CD4-positive, CD25-positive, alpha-beta regulatory T cell (primary cell): ENCODE measurements at regions not wholly inside any gene's neighbourhood (a gene's known extent, or its start where the extent isn't known, plus 50 kb on each side); places are given as distances from the start of the nearest gene placed in this dataset.

Experiments used
- ATAC-seq, 2 donors: fragments of 150-1000 bp; cut with Tn5 transposase; one replicate each; pipeline ENCODE4 v1.10.0; 2021; ENCODE audit warnings: low read depth in 2 of 2, moderate number of reproducible peaks in 2 of 2, moderate library complexity in 1 of 2
- DNase-seq, 3 donors: peaks; one replicate each; pipeline versions ENCODE4 v3.0.0 to v3.0.0-alpha.2; 2012 to 2022; ENCODE audit warnings: mixed read lengths in 1 of 3
- H3K27ac ChIP-seq: one replicate; pipeline ENCODE4 v1.7.0; 2013; ENCODE audit warnings: mild to moderate bottlenecking, low read length; ENCODE audit not compliant: insufficient read depth, poor library complexity, severe bottlenecking
- H3K27me3 ChIP-seq: one replicate; pipeline ENCODE4 v1.7.0; 2013; ENCODE audit warnings: low read length; ENCODE audit not compliant: control insufficient read depth, insufficient read depth
- H3K36me3 ChIP-seq: one replicate; pipeline ENCODE4 v1.7.0; 2013; ENCODE audit warnings: mild to moderate bottlenecking, low read length, moderate library complexity; ENCODE audit not compliant: control insufficient read depth, insufficient read depth
- H3K4me1 ChIP-seq: 2 replicates; pipeline ENCODE4 v1.7.0; 2013; ENCODE audit warnings: mild to moderate bottlenecking, low read length; ENCODE audit not compliant: insufficient read depth, control insufficient read depth, poor library complexity, severe bottlenecking
- H3K4me3 ChIP-seq: one replicate; pipeline ENCODE4 v1.7.0; 2013; ENCODE audit warnings: low read depth, mild to moderate bottlenecking, low read length, moderate library complexity
- H3K9me3 ChIP-seq, 2 experiments: 1 replicate in 1 of 2; 2 replicates in 1 of 2; pipeline ENCODE4 v1.7.0; 2013; ENCODE audit warnings: low read length in 2 of 2, mild to moderate bottlenecking in 1 of 2, moderate library complexity in 1 of 2; ENCODE audit not compliant: control insufficient read depth in 2 of 2
- H3K27ac Mint-ChIP-seq, 3 donors: one replicate each; pipeline ENCODE4 v1.8.0; 2020 to 2022; ENCODE audit warnings: mild to moderate bottlenecking in 3 of 3, mixed read lengths in 3 of 3, moderate library complexity in 2 of 3
- H3K27me3 Mint-ChIP-seq: one replicate; pipeline ENCODE4 v1.8.0; 2022; ENCODE audit warnings: mild to moderate bottlenecking, mixed read lengths
- H3K36me3 Mint-ChIP-seq: one replicate; pipeline ENCODE4 v1.8.0; 2020; ENCODE audit warnings: mixed read lengths
- H3K4me1 Mint-ChIP-seq, 4 donors: one replicate each; pipeline ENCODE4 v1.8.0; 2020 to 2022; ENCODE audit warnings: mixed read lengths in 4 of 4, mild to moderate bottlenecking in 1 of 4
- H3K4me3 Mint-ChIP-seq, 4 donors: one replicate each; pipeline ENCODE4 v1.8.0; 2020 to 2022; ENCODE audit warnings: mild to moderate bottlenecking in 4 of 4, mixed read lengths in 4 of 4, moderate library complexity in 3 of 4
- H3K9me3 Mint-ChIP-seq, 7 donors: one replicate each; pipeline ENCODE4 v1.8.0; 2020 to 2022; ENCODE audit warnings: mixed read lengths in 7 of 7, mild to moderate bottlenecking in 3 of 7, moderate library complexity in 2 of 7

DNA sequence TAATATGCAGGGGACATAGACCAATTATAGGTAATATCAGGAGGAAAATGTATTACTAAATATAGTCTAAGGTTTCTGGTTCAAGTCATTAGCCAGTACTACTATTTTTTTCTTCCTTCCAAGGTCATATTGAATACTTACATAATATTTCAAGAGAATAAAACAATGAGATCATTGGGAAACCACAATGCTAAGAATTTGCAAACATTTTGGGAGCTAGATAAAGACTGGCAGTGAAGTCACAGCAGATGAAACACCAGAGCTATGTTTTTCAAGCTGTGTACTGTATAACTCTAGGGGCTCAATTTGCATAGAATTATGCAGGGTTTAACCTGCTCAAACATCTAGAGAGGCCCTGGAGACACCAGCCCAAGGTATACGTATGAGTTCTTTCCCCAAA lies 80.5 kb upstream of the KCNH7 start:
- ATAC-seq = no peak

DNA sequence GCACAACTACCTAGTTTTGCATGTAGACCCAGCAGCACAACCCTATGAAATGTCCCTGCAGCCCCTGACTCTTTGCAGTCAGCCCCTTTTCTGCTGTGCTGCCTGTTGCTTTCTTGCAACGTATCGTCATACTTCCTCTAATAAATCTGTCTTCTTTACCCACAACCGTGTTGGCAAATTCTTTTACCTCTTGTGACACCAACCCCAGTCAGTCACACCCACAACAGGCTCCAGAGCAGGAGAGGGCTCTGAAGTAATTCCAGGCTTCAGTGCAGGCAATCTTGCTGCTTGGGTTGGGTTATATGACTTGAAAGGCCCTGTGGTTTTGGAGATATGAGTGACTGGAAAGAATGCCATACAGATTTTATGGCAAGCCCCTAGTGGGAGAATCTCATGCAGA lies 79.1 kb upstream of the KCNH7 start:
- Histone ChIP-seq H3K4me1 (no peaks in the 10 kb centered on the region), H3K27me3 (no peaks in the 10 kb centered on the region), H3K9me3 (no peaks in the 10 kb centered on the region), H3K4me3 (no peak overlapping the region), H3K27ac (no peak overlapping the region), H3K36me3 (no peaks in the 10 kb centered on the region)
- peaks cover 0 to 3% (median 0%) of the 10 kb centered on the region in 4 donors for H3K4me1 Mint-ChIP-seq
- H3K36me3 Mint-ChIP-seq = no peaks in the 10 kb centered on the region
- no peak overlapping the region for H3K27ac Mint-ChIP-seq
- H3K4me3 Mint-ChIP-seq = no peak overlapping the region
- no peaks in the 10 kb centered on the region for H3K27me3 Mint-ChIP-seq
- no peak for DNase-seq
- no peak for ATAC-seq
- peaks cover 1 to 13% (median 6%) of the 10 kb centered on the region in 7 donors for H3K9me3 Mint-ChIP-seq

More for the DNA sequence above, 80.5 kb upstream of the KCNH7 start:
- no peaks in the 10 kb centered on the region for H3K4me1 ChIP-seq
- H3K27me3 Mint-ChIP-seq = no peaks in the 10 kb centered on the region
- peaks cover 0 to 3% (median 0%) of the 10 kb centered on the region in 4 donors for H3K4me1 Mint-ChIP-seq
- peaks cover 0 to 11% (median 6%) of the 10 kb centered on the region in 7 donors for H3K9me3 Mint-ChIP-seq
- H3K9me3 ChIP-seq = no peaks in the 10 kb centered on the region
- no peak for DNase-seq
- H3K27ac ChIP-seq = no peak overlapping the region
- no peaks in the 10 kb centered on the region for H3K36me3 Mint-ChIP-seq
- no peaks in the 10 kb centered on the region for H3K36me3 ChIP-seq
- H3K4me3 ChIP-seq = no peak overlapping the region
- no peaks in the 10 kb centered on the region for H3K27me3 ChIP-seq
- H3K4me3 Mint-ChIP-seq = no peak overlapping the region
- H3K27ac Mint-ChIP-seq = no peak overlapping the region

DNA sequence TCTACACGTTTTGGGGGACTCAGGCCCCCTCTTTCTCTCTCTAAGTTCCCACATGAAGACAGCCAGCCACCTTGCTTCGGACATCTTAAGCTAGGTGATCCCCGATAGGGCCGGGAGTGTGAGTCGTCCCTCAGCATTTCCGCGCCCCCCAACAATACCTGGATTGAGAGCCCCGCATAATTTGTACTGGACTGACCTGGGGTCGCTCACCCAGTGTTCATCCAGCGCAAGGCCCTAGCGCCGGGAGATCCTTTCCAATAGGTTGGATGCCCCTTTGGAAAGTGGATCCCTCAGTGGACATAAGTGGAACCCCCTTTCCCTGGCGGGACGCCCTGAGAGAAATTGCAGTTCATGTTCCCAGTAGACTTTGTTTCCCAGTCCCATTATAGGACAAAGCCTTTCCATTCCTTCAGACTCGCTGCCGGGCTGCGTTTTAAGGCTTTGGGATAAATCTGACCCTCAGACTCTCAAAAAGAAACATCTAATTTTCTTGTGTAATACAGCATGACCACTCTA lies 77.8 kb upstream of the KCNH7 start:
- Histone ChIP-seq H3K27me3 (no peaks in the 10 kb centered on the region), H3K9me3 (no peaks in the 10 kb centered on the region), H3K36me3 (no peaks in the 10 kb centered on the region), H3K4me3 (no peak overlapping the region), H3K4me1 (no peaks in the 10 kb centered on the region), H3K27ac (no peak overlapping the region)
- ATAC-seq (no peak), DNase-seq (no peak)
- Mint-ChIP-seq H3K36me3 (no peaks in the 10 kb centered on the region), H3K4me3 (no peak overlapping the region), H3K4me1 (peaks cover 0 to 3% (median 0%) of the 10 kb centered on the region in 4 donors), H3K9me3 (peaks cover 1 to 13% (median 6%) of the 10 kb centered on the region in 7 donors), H3K27me3 (no peaks in the 10 kb centered on the region), H3K27ac (no peak overlapping the region)

DNA sequence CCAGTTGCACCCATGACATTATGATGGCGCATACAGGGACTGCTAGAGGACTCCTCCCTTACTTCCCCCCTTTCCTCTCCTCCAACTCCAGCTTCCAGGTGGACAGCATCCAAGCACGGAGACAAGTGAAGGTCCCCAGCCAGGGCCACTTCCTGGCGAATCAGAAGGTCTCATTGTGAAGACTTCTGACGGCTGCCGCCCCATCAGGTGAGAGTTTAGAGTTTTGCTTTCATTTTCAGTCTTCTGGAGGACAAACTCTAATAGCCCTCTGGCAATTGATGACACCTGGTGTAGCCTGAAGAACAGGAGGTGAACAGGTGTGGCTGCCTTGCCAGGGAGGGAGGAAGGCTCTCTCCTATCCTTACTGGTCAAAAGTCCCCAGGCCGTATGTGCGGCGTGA lies 77.3 kb upstream of the KCNH7 start:
- H3K27ac ChIP-seq = no peak overlapping the region
- DNase-seq = no peak
- H3K4me1 Mint-ChIP-seq = peaks cover 0 to 3% (median 0%) of the 10 kb centered on the region in 4 donors
- H3K27me3 Mint-ChIP-seq = no peaks in the 10 kb centered on the region
- ATAC-seq = no peak
- H3K36me3 ChIP-seq = no peaks in the 10 kb centered on the region
- H3K9me3 ChIP-seq = no peaks in the 10 kb centered on the region
- H3K4me3 Mint-ChIP-seq = peak overlapping the region in 1 of 4 donors; percentile 38
- no peaks in the 10 kb centered on the region for H3K4me1 ChIP-seq
- H3K9me3 Mint-ChIP-seq = peaks cover 1 to 13% (median 6%) of the 10 kb centered on the region in 7 donors
- H3K27ac Mint-ChIP-seq = no peak overlapping the region
- no peak overlapping the region for H3K4me3 ChIP-seq
- H3K27me3 ChIP-seq = no peaks in the 10 kb centered on the region
- no peaks in the 10 kb centered on the region for H3K36me3 Mint-ChIP-seq

GRCh38 chr2:162914161-162914560 lies 75.6 kb upstream of the KCNH7 start:
- peaks cover 0 to 13% (median 8%) of the 10 kb centered on the region in 7 donors for H3K9me3 Mint-ChIP-seq
- no peak overlapping the region for H3K4me3 ChIP-seq
- ATAC-seq (no peak), DNase-seq (no peak)
- H3K4me3 Mint-ChIP-seq = no peak overlapping the region
- H3K27me3 ChIP-seq = no peaks in the 10 kb centered on the region
- H3K27me3 Mint-ChIP-seq = no peaks in the 10 kb centered on the region
- H3K4me1 ChIP-seq = no peaks in the 10 kb centered on the region
- H3K27ac ChIP-seq = no peak overlapping the region
- H3K4me1 Mint-ChIP-seq = peaks cover 0 to 3% (median 0%) of the 10 kb centered on the region in 4 donors
- H3K27ac Mint-ChIP-seq = no peak overlapping the region
- no peaks in the 10 kb centered on the region for H3K9me3 ChIP-seq
- H3K36me3 ChIP-seq = no peaks in the 10 kb centered on the region
- H3K36me3 Mint-ChIP-seq = no peaks in the 10 kb centered on the region

DNA sequence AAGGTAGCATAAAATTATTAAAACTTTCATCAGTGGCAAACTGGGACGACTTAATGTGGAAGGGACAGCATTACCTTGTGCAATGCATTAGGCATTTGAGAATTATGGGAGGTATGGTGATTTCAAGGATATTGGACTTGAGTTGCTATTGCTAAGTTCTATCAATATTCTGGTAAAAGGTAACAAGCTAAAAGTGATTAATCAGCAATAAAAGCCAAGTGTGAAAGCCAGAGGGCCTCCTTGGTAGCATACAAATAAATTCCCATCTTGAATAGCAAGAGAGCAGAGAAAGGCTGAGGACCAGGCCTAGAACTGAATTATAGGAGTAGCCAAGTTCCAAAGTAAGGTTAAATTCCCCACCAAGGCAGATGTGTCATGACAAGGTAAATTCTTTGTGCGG lies 74.2 kb upstream of the KCNH7 start:
- ATAC-seq (no peak), DNase-seq (no peak)
- H3K27me3 Mint-ChIP-seq = no peaks in the 10 kb centered on the region
- Histone ChIP-seq H3K36me3 (no peaks in the 10 kb centered on the region), H3K4me3 (no peak overlapping the region), H3K27ac (no peak overlapping the region), H3K4me1 (no peaks in the 10 kb centered on the region), H3K9me3 (peaks cover 0 to 2% of the 10 kb centered on the region in 2 experiments), H3K27me3 (no peaks in the 10 kb centered on the region)
- H3K4me1 Mint-ChIP-seq = peaks cover 0 to 3% (median 0%) of the 10 kb centered on the region in 4 donors
- peaks cover 0 to 13% (median 8%) of the 10 kb centered on the region in 7 donors for H3K9me3 Mint-ChIP-seq
- no peaks in the 10 kb centered on the region for H3K36me3 Mint-ChIP-seq
- H3K27ac Mint-ChIP-seq = no peak overlapping the region
- H3K4me3 Mint-ChIP-seq = no peak overlapping the region

DNA sequence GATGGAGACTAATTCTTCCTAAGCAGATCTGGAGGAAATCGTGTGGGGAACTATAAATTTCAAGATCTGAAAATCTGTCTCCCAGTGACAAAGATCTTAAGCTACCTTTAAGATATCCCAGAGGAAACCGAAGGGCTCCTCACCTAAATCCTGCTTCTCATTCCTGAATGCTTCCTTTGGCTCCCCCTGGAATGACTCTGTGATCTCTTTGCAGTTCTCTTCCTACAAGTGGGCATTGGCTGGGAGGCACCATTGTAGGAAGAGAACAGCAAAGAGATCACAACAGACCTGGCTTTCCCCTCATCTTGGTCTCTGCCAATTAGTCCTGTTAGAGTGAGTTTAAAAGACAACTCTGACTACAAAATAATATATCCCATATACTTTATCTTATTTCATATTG lies 70.0 kb upstream of the KCNH7 start:
- no peaks in the 10 kb centered on the region for H3K4me1 ChIP-seq
- no peaks in the 10 kb centered on the region for H3K36me3 ChIP-seq
- H3K27me3 ChIP-seq = no peaks in the 10 kb centered on the region
- Mint-ChIP-seq H3K27me3 (no peaks in the 10 kb centered on the region), H3K4me3 (no peak overlapping the region), H3K27ac (no peak overlapping the region), H3K36me3 (no peaks in the 10 kb centered on the region), H3K4me1 (no peaks in the 10 kb centered on the region), H3K9me3 (peaks cover 0 to 8% (median 3%) of the 10 kb centered on the region in 7 donors)
- H3K27ac ChIP-seq = no peak overlapping the region
- no peak for ATAC-seq
- no peak for DNase-seq
- H3K9me3 ChIP-seq = peaks cover 0 to 2% of the 10 kb centered on the region in 2 experiments
- H3K4me3 ChIP-seq = no peak overlapping the region

DNA sequence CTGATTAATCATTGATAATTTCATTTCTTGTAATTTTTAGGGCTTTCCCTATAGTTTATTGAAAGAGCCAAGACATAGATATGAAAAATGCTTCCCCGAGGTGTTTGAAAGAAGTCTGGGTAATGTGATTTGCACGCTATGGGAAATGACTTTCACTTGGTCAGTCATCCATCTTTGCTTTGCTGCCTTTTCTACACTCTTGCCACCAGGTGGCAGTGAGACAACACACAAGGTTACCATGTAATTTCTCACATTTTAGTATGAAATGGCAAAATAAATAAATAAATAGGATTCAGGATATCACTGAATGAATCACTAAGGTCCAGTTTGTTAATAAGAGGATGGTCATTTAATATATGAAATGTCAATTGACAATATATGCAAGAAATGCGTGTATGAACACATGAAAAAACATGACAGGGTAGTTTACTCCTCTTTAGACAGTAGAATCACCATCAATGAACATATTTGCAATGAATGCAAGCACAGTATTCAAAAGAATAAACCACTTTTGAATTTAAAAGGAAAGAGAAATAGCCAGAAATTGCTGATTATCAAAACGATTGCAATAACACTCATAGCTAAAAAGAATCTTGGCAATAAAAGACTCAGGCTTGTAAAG lies 52.2 kb upstream of the KCNH7 start:
- Histone ChIP-seq H3K9me3 (no peaks in the 10 kb centered on the region), H3K4me3 (no peak overlapping the region), H3K27me3 (no peaks in the 10 kb centered on the region), H3K27ac (no peak overlapping the region), H3K4me1 (no peaks in the 10 kb centered on the region), H3K36me3 (no peaks in the 10 kb centered on the region)
- Mint-ChIP-seq H3K9me3 (peaks cover 0 to 3% (median 0%) of the 10 kb centered on the region in 7 donors), H3K27me3 (no peaks in the 10 kb centered on the region), H3K36me3 (no peaks in the 10 kb centered on the region), H3K27ac (no peak overlapping the region), H3K4me3 (no peak overlapping the region), H3K4me1 (peaks cover 0 to 2% (median 0%) of the 10 kb centered on the region in 4 donors)
- ATAC-seq (no peak), DNase-seq (peak in 1 of 3 donors; percentile 30)
